DMS53 (cell line): ENCODE measurements at regions not wholly inside any gene's neighbourhood (a gene's known extent, or its start where the extent isn't known, plus 50 kb on each side); places are given as distances from the start of the nearest gene placed in this dataset.

ENCODE experiments used
- DNase-seq: peaks from one replicate; lab custom pipeline; 2025; lab: John Stamatoyannopoulos, UW

DNA sequence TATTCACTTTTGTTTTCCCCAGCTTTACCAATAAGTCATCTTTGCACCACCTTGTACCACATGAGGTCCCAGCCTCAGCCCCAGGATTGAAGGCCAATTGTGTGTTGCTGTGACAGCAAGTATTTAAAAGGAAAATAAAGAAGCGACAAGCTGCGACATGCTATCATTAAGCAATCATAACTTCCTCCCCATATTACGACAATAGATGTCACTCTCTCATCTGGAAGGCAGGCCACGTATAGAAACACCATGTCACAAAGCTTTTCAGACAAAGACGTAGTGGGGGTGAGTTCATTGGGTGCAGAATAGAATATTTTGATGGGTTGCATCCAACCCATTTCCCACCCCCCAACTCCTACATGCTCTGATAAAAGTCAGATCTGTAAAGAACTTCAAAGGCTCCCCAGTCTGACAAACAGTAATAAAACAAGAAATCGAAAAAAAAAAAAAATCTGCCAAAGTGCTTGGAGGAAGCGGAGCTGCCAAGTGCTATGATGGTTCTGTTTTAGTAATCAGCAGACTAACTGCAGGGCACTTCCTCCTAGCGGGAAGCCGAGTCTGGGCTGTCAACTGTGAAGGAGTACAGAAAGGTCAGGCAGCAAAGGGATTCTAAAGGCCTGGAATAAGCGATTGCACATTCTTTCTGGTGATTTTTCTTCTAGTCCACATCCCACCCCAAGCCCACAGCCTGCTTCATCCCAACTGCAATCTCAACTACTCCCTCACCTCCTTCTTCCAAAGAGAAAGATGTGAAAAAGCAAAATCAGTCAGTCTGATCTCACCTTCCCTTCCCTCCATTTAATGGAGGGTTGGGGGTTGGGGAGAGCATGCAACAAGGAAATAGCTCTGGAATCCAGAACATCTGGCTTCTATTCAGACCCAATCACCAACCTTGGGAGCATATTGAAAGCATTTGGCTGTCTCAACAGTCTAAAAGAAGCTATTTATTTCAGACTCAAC lies 131.4 kb upstream of the UBASH3B start:
- no peak for DNase-seq

DNA sequence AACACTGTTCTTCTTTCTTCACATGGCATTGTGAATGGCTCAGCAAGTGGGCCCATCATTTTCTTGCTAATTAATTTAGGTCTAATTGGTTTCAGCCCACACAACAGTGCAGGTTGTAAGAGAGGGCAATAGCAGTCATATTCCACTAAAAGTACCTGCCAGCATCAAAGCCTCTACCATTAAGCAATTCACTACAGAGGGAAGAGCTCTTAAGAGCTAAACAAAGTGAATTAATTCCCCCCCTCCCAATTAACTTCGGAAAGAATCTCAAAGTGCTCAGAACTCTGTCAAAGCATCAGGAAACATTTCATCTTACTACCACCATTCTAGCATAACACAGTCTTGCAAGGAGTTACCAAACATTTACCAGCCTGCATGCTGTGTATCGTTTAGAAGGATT lies 133.9 kb upstream of the UBASH3B start:
- no peak for DNase-seq

DNA sequence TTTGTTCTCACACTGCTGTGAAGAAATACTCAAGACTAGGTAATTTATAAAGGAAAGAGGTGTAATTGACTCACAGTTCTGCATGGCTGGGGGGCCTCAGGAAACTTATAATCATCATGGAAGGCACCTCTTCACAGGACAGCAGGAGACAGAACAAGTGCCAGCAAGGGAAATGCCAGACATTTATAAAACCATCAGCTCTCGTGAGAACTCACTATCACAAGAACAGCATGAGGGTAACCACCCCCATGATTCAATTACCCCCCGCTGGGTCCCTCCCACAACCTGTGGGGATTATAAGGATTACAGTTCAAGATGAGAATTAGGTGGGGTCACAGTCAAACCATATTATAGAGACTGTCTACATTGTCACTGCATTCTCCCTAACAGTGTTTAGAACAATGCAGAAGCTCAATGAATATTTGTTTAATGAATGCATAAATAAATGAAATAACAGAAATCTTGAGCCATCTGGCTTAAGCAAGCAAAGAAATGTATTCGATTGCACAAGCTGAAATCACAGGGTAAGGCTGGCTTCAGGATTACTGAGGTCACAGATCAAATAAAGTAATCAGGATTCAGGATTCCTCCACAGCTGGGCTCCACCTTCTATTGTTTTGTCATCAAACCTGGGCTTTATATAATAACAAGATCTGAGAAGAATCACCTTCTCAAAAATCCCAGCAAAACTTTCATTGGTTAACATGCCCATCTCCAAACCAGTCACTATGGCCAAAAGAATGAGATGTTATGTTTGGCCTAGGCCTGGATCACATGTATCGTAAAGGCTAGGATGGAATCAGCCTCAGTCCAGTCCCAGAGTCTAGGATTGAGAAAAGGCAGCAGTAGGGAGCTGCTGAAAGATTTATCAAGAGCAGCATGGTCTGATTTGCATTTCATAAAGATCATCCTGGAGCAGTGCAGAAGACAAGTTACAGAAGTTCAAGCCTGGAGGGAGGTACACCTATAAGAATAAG lies 137.8 kb upstream of the UBASH3B start:
- no peak for DNase-seq

DNA sequence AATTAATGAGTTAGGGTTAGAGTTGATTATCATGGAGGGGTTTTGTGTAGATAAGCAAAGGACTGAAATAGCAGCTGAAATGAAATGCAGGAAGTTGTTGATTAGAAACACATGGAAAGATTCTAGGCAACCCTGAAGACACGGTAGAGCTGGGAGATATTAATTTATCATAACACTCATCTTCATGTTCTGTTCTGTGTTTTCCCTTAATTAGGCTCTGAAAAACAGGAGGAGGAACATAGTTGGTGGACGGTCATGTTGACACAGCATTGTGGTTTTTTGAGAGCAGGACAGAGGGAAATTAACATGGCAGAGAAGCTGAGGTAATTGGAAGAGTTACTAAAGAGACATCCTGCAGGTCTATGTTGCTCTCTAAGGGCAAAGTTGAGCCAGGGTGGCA lies 138.8 kb upstream of the UBASH3B start:
- DNase-seq: no peak

DNA sequence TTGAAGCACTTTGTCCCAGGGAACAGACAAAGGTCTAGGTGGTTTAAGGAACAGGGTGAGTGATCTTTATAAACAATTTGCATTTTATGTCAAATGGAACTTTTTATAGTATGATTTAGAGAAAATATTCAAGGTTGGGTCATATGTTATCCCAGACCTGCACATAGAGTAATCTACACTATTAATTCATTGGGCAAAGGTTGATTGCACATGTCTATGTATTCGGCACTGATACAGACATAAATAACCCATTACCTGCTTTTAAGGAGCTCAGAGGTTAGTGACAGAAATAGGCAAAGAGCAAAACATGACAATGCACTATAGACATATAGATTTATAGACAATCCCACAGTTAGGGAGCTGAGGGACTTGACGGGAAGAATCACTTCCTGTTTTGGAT lies 141.5 kb upstream of the UBASH3B start:
- no peak for DNase-seq

DNA sequence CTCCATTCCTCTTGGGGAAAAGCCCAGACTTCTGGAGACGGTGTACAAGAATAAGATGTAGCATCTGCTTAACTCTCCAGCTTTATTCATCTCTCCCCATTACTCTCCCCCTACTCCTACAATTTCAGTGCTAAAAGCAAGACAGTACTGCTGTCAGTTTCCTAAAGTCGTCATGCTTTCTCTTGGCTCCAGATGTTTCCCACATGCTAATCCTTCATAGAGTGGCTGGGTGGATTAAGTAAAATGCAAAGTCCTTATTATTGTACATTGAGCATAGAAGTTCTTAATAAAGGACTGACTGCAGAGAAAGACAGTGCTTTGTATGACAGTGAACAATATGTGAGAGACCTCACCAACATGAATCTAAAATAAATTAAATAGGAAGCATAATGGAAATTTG lies 142.2 kb upstream of the UBASH3B start:
- DNase-seq: no peak

DNA sequence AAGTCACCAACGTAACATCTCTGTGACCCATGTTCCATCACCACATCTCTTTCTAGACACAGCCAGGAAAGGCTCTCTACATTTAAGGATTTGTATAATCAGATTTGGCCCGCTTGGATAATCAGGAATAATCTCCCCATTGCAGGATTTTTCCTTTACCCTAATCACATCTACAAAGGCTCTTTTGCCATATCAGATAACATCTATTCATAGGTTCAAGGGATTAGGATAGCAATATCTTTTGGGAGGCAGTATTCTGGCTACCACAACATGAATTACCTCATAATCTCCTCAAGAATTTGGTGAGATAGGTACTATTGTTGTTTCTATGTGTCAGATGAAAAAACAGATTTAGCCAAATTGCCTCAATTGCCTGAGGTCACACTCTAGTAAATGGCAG lies 142.8 kb upstream of the UBASH3B start:
- no peak for DNase-seq

DNA sequence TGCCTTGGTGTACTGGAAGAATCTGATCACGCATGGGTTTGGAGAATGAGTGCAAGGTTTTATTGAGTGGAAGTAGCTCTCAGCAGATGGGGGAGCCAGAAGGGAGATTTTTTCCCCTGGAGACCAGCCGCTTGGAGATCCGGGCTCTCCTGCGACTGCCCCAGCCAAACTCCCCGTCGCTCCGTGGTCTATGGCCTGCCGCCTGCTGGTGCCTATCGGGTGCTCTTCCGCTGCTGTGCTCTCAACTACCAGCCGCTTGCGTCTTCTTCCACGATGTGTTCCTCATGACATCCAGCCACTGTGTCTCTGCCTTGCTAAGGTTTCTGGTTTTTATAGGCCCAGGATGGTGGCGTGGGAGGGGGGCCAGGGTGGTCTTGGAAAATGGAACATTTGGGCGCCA lies 145.6 kb upstream of the UBASH3B start:
- DNase-seq: no peak

DNA sequence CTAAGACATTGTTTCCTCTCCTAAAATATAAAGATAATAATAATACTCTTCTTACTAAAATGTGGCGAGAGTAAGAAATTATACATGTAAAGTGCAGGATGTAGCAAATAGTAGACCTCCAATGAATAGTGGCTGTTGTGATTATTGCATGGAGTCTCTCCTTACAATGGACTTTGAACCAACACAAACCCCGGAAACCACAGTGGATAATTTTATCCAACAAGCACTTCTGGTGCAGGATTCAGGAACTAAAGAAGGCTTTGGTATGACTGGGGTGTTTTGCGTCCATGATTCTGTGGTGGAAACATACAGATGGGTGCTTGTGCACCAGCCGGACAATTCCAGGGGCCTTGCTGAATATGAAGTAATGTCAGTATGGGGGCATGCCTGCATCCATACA lies 146.4 kb upstream of the UBASH3B start:
- no peak for DNase-seq

DNA sequence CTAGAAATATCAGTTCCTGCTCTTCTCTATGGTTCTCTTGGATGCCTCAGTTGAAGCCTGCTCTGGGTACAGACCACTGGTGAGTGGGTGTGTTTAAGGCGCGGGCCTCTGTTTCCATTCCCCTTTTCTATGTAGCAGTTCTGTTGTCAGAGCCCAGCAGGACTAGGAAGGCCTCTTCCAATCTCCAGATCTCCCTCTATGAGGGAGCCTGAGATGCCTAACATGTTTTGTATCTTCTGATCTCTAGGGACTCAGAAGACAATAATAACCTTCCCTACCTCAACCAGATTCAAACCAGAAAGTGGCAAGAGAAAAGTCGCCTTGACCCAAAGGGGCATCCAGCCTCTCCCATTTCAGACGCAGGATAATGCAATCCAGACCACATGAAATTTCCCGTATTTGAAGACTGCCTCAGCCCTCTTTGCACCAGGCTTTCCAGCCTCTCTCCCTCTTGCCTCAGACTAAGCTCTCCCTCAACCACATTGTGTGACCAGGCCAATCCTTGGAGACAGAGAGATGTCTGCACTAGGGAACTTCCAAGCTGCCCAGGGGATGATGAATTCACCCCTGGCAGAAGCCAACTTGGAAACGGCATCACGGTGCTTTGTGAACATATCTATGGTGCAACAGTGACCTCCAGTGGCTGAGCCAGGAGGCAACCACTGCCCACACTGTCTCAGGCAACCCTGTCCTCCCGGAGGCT lies 150.1 kb upstream of the UBASH3B start:
- DNase-seq: peak; percentile 80

DNA sequence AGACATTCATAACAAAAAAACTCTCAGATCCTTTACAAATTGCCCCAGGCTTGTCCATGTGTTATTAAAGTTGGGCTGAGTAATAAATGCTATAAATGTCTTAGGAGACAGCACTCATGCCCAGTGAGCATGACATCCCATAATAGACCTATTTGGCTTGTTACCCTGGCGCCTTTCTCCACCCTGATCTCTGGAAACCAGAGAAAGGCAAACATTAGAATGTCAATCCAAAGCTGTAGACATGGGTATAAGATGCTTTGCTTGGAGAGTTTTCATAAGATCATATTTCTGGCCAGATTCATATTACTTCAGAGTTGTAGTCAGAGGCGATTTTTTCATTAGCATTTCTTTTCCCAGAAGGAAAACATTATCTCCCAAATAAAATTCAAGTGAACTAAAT lies 161.3 kb upstream of the UBASH3B start:
- DNase-seq: no peak

DNA sequence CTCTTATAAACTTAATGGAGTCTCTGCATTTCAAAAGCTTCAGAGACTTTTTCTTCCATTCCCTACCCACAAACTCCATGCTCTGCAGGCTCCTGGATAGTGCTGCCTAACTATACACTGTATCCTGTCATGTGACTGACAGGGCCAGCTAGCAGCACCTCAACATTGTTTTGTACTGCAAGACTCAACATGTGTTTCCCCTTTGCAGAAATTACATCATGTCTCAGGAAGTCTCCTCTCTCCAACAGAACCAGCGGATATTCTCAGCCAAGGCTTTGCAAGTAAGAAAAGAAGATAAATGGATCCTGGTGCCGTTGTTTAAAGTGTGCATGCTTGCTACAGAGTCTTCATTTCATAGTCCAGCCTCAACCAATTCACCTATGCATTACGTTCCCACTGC lies 164.0 kb upstream of the UBASH3B start:
- no peak for DNase-seq

DNA sequence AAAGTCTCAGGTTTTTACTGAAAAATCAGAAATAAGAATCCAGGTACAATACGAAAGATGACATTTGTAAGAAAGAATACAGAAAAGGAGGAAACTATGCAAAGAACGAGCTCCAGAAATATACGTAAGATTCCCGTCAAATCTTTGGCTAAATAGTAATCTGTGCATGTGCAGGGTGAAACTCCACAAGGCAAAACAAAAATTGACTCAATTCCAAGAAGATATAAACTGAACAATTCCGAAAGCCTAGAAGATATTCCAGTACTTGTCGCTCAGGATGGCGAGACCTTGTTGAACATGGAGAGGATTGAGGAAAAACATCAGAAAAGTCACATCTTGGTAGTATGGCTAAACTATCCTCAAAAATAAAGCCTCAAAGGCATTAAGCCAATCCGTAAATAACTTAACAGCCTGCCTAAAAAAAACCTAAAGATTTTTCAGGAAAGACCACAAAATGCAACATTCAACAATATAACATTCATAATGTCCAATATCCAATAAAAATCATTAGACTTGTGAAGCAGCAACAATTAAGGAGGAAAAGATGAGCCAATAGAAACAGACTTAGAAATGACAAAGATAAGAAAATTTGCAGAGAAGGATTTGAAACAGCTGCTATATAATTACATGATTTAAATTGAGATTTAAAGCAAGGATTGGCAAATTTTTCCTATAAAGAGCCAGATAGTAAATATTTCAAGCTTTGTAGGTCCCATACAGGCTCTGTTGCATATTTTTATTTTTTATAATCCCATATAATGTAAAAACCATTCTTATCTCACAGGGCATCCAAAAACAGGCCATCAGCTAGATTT lies 166.4 kb upstream of the UBASH3B start:
- no peak for DNase-seq

DNA sequence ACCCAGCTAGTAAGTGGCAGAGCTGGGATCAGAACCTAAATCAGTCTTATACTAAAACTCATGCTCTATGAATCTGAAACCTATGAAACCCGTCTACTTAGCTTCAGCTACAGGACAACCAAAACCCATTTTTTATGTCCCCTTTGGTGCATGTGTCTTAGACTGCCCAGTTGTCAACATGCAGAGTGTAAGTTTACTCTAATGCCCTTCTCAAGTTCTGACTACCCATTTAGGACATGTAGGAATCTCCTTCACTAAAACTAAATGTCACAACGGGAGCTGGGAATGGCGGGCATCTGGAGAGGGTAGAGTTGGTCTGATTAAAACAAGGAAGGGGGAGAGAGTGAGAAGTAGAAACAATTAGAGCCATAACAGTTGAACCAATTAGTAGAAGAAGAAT lies 167.9 kb upstream of the UBASH3B start:
- DNase-seq: no peak

DNA sequence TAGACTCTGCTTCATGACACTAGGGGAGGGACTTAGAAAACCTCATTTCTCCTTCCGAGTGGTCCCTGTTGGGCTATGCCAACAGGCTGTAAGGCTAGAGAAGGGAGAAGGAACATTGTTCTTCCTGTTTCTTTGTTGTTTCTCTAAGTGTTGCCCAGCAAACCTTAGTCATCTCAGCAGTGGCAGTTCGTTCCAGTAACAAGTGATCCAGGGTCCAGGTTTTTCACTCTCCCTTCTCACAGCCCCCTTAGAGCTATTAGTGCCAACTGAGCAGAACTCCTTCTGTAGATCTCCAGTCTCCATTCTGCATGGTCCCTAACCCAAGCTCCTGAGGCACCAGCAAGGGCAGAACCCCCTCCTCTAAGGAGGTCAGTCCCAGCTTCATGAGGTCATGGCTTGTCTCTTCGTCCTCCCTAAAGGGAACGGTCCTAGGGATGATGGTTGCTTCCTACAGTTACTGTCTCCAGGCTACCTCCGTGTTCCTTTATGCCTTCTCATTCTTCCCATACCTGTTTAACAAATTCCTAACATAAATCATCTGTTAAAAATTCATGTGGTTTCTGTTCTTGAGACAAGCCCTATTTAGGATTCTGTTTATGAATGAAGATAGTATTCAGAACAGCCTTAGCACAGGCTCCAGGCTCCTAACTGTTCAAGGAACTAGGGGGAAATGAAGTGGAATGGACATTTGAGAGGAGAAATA lies 168.6 kb upstream of the UBASH3B start:
- no peak for DNase-seq

DNA sequence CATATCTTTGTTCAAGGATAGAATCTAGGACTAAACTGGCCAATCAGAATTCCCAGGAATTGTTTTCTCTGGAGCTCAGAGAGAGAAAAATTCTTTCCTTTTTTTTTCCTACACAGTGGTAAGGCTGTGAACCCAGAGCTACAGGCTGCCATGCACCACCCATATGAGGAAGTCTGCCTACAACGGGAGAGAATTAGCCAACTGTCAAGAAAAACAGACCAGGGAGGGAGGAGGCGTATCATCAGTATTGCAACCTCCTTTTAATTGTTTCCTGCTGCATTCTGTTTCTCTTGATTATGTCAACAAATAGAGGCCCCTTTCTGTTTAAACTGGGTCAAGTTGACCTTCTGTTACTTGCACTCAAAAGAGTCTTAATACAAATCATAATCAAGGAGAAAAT lies 176.5 kb upstream of the UBASH3B start:
- no peak for DNase-seq

DNA sequence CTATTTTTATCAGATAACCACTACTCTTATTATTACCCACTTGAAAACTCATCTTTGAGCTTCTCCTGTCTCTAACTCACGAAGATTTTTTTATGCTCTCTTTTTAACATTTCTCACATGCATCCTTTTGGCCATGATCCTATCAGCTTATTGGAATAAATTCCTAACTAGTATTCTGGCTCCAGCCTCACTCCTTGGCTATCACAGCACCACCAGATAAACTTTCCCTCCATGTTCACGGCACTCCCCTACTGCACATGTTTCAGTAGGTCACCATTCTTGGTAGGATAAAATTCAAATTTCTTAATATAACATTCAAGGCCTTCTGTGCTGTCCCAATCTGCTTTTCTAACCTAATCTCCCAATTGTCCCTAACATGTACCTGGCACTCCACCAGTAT lies 186.6 kb upstream of the UBASH3B start:
- DNase-seq: no peak

DNA sequence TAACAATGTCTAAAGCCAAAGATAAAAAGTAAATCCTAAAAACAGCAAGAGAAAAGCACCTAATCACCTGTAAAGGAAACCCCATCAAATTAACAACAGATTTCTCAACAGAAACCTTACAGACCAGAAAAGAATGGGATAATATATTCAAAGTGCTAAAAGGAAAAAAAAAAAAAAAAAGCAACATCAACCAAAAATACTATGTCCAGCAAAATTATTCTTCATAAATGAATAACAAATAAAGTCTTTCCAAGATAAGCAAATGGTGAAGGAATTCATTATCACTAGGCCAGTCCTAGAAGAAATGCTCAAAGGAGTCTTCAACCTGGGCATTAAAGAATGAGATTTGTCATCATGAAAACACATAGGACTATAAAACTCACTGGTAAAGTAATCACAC lies 192.0 kb upstream of the UBASH3B start:
- DNase-seq: no peak

DNA sequence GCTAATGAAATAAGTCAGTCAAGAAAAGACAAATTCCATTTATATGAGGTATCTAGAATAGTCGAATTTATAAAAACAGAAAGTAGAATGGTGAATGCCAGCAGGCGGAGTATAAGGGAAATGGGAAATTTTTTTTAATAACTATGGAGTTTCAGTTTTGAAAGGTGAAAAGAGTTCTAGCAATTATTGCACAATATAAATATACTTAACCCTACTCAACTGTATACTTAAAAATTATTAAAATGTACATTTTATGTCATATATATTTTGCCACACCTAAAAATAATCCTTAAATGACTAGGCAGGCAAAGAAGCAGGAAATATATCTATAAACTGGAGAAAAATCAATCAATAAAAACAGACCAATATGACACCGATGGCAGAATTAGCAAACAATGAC lies 196.5 kb upstream of the UBASH3B start:
- no peak for DNase-seq

DNA sequence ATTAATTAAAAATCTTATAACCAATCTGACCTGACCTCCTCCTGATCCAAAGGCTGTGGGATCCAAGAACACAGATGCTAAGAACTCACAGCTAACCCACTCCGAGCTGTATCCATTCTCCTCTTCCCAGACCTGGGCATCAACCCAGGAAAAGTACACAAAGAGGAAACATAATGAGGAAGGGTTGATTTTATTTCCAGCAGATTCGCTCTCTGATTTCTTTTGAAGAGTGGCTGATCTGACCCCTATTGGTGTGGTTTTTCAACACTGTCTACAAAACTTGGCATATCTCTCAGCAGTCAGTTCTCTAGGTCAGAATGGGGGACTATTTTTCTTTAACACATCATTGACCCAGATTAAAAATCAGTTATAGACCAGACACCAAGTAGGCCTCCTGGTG lies 201.9 kb upstream of the UBASH3B start:
- no peak for DNase-seq

DNA sequence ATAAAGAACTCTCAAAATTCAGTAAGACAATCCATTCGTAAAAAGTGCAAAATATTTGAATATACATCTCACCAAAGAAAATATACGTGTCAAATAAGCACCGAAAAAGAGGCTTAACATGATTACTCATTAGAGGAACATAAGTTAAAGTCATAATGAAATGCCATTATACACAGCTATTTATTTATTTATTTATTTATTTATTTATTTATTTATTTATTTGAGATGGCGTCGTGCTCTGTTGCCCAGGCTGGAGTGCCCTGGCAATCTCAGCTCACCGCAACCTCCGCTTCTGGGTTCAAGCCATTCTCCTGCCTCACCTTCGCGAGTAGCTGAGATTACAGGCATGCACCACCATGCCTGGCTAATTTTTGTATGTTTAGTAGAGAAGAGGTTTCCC lies 203.6 kb upstream of the UBASH3B start:
- no peak for DNase-seq
